IMR-90 (cell line): ENCODE measurements at regions not wholly inside any gene's neighbourhood (a gene's known extent, or its start where the extent isn't known, plus 50 kb on each side); places are given as distances from the start of the nearest gene placed in this dataset.

Experiments
- ATAC-seq: fragments of 200-7000 bp; cut with Tn5 transposase; 2 replicates; pipeline ENCODE4 v1.9.1; 2020; ENCODE audit warnings: low read depth, mild to moderate bottlenecking, moderate library complexity
- BruUV-seq: library from RNA; stranded (reverse); fragments of 400-500 nt; replicated peaks from 2 replicates; lab custom pipeline; 2021; lab: Mats Ljungman, UMichigan
- CTCF ChIA-PET: fragments of 300-600 bp; formaldehyde crosslinking; extraction: SDS; loops from one replicate; lab custom pipeline; 2021; ENCODE audit warnings: antibody characterized with exemption; lab: Yijun Ruan, JAX
- POLR2A ChIA-PET: fragments of 300-600 bp; sonication (Branson Sonifier 250); formaldehyde crosslinking; loops from one replicate; lab custom pipeline; 2022; ENCODE audit warnings: antibody characterized with exemption; ENCODE audit not compliant: unreplicated experiment; lab: Charles Lee
- DNase-seq: peaks from one replicate; pipeline ENCODE4 v3.0.0; 2013
- H2AFZ ChIP-seq: replicated peaks from 2 replicates; pipeline ENCODE3; 2013; ENCODE audit warnings: low read length, mild to moderate bottlenecking; ENCODE audit not compliant: poor library complexity
- H2AK5ac ChIP-seq: 2 replicates; pipeline ENCODE4 v1.6.1; 2013; ENCODE audit warnings: low read depth, low read length, inconsistent platforms
- H2AK9ac ChIP-seq: replicated peaks from 2 replicates; pipeline ENCODE3; 2013; ENCODE audit warnings: mild to moderate bottlenecking, low read depth, low read length, moderate library complexity; ENCODE audit not compliant: poor library complexity
- H2BK120ac ChIP-seq: 2 replicates; pipeline ENCODE4 v1.6.1; 2013; ENCODE audit warnings: low read depth, low read length, inconsistent platforms
- H2BK15ac ChIP-seq: 3 replicates; pipeline ENCODE4 v1.6.1; 2013; ENCODE audit warnings: low read depth, low read length, inconsistent platforms
- H2BK20ac ChIP-seq: 2 replicates; pipeline ENCODE4 v1.6.1; 2013; ENCODE audit warnings: low read depth, mild to moderate bottlenecking, inconsistent platforms, low read length, moderate library complexity
- H2BK5ac ChIP-seq: 2 replicates; pipeline ENCODE4 v1.6.1; 2013; ENCODE audit warnings: mild to moderate bottlenecking, low read depth, low read length, inconsistent platforms; ENCODE audit not compliant: poor library complexity, severe bottlenecking
- H3K14ac ChIP-seq: replicated peaks from 2 replicates; pipeline ENCODE4 v1.6.1; 2013; ENCODE audit warnings: low read depth, low read length, inconsistent platforms
- H3K18ac ChIP-seq: 2 replicates; pipeline ENCODE4 v1.6.1; 2013; ENCODE audit warnings: low read depth, low read length, control low read depth
- H3K23ac ChIP-seq: 2 replicates; pipeline ENCODE4 v1.6.1; 2013; ENCODE audit warnings: low read depth, low read length, inconsistent platforms
- H3K27ac ChIP-seq: 2 replicates; pipeline ENCODE4 v1.5.1; 2013; ENCODE audit warnings: mild to moderate bottlenecking, control low read depth, low read length; ENCODE audit not compliant: insufficient read depth
- H3K27me3 ChIP-seq: 2 replicates; pipeline ENCODE4 v1.6.1; 2013; ENCODE audit warnings: low read length; ENCODE audit not compliant: control insufficient read depth, insufficient read depth
- H3K36me3 ChIP-seq: 2 replicates; pipeline ENCODE4 v1.6.1; 2013; ENCODE audit warnings: low read length, mixed read lengths; ENCODE audit not compliant: control insufficient read depth, insufficient read depth
- H3K4ac ChIP-seq: 2 replicates; pipeline ENCODE4 v1.6.1; 2013; ENCODE audit warnings: low read depth, low read length, inconsistent platforms
- H3K4me1 ChIP-seq: 2 replicates; pipeline ENCODE4 v1.6.1; 2013; ENCODE audit warnings: low read length, mixed read lengths; ENCODE audit not compliant: control insufficient read depth, insufficient read depth
- H3K4me2 ChIP-seq: 2 replicates; pipeline ENCODE4 v1.6.1; 2013; ENCODE audit warnings: low read depth, mild to moderate bottlenecking, control low read depth, low read length, moderate library complexity
- H3K4me3 ChIP-seq: 2 replicates; pipeline ENCODE4 v1.5.1; 2013; ENCODE audit warnings: low read depth, mild to moderate bottlenecking, control low read depth, low read length, moderate library complexity; ENCODE audit not compliant: insufficient read depth
- H3K56ac ChIP-seq: 2 replicates; pipeline ENCODE4 v1.6.1; 2013; ENCODE audit warnings: low read length, inconsistent platforms; ENCODE audit not compliant: insufficient read depth; ENCODE audit errors: extremely low read depth
- H3K79me1 ChIP-seq, 2 experiments: 2 replicates each; pipeline ENCODE4 v1.6.1; 2013; ENCODE audit warnings: low read length in 2 of 2, inconsistent platforms in 1 of 2, low read depth in 1 of 2
- H3K9ac ChIP-seq: 2 replicates; pipeline ENCODE4 v1.6.1; 2013; ENCODE audit warnings: low read depth, low read length, control low read depth
- H3K9me1 ChIP-seq: 2 replicates; pipeline ENCODE4 v1.6.1; 2013; ENCODE audit warnings: low read length, inconsistent platforms; ENCODE audit not compliant: insufficient read depth
- H3K9me3 ChIP-seq: 2 replicates; pipeline ENCODE4 v1.6.1; 2013; ENCODE audit warnings: low read length; ENCODE audit not compliant: control insufficient read depth, insufficient read depth
- H4K20me1 ChIP-seq: 2 replicates; pipeline ENCODE4 v1.6.1; 2013; ENCODE audit warnings: low read length, inconsistent platforms; ENCODE audit not compliant: insufficient read depth
- H4K5ac ChIP-seq: 2 replicates; pipeline ENCODE4 v1.6.1; 2013; ENCODE audit warnings: mild to moderate bottlenecking, low read depth, low read length, control low read depth
- H4K8ac ChIP-seq, 2 experiments: 2 replicates each; pipeline ENCODE4 v1.6.1; 2013; ENCODE audit warnings: low read depth in 2 of 2, low read length in 2 of 2, control low read depth in 1 of 2, inconsistent platforms in 1 of 2
- H4K91ac ChIP-seq: 2 replicates; pipeline ENCODE4 v1.6.1; 2013; ENCODE audit warnings: low read depth, low read length, inconsistent platforms; ENCODE audit not compliant: insufficient read depth
- BHLHE40 ChIP-seq: fragments of 150-350 bp; IDR thresholded peaks from 2 replicates; pipeline ENCODE4 v1.6.1; 2016; ENCODE audit warnings: mild to moderate bottlenecking, low read depth, low read length
- CEBPB ChIP-seq: IDR thresholded peaks from 2 replicates; pipeline ENCODE4 v1.6.1; 2012; ENCODE audit warnings: low read depth, low read length, improper control_type of control experiment
- CHD1 ChIP-seq: IDR thresholded peaks from 2 replicates; pipeline ENCODE4 v1.6.1; 2012; ENCODE audit warnings: low read depth, low read length, improper control_type of control experiment
- CTCF ChIP-seq: conservative IDR thresholded peaks from 2 replicates; pipeline ENCODE4 v1.5.1; 2012; ENCODE audit warnings: mild to moderate bottlenecking, low read depth, low read length, improper control_type of control experiment
- ELK1 ChIP-seq: fragments of 150-350 bp; IDR thresholded peaks from 2 replicates; pipeline ENCODE4 v1.6.1; 2016; ENCODE audit warnings: low read depth, mild to moderate bottlenecking, low read length, moderate library complexity, borderline replicate concordance
- FOS ChIP-seq: fragments of 150-350 bp; IDR thresholded peaks from 2 replicates; pipeline ENCODE4 v1.6.1; 2016; ENCODE audit warnings: low read depth, low read length
- MAFK ChIP-seq: IDR thresholded peaks from 2 replicates; pipeline ENCODE4 v1.6.1; 2012; ENCODE audit warnings: low read depth, low read length, improper control_type of control experiment
- MAZ ChIP-seq: IDR thresholded peaks from 2 replicates; pipeline ENCODE4 v1.6.1; 2012; ENCODE audit warnings: low read depth, mild to moderate bottlenecking, low read length, improper control_type of control experiment, moderate library complexity, borderline replicate concordance
- MXI1 ChIP-seq: IDR thresholded peaks from 2 replicates; pipeline ENCODE4 v1.6.1; 2012; ENCODE audit warnings: low read depth, mild to moderate bottlenecking, low read length, moderate library complexity, borderline replicate concordance
- NFE2L2 ChIP-seq: fragments of 150-350 bp; IDR thresholded peaks from 2 replicates; pipeline ENCODE4 v1.6.1; 2016; ENCODE audit warnings: low read depth, mild to moderate bottlenecking, low read length
- POLR2A ChIP-seq: IDR thresholded peaks from 2 replicates; pipeline ENCODE4 v1.6.1; 2012; ENCODE audit warnings: mild to moderate bottlenecking, low read depth, low read length
- RAD21 ChIP-seq: IDR thresholded peaks from 2 replicates; pipeline ENCODE4 v1.6.1; 2012; ENCODE audit warnings: low read length, improper control_type of control experiment
- RCOR1 ChIP-seq: IDR thresholded peaks from 2 replicates; pipeline ENCODE4 v1.6.1; 2012; ENCODE audit warnings: mild to moderate bottlenecking, low read length, improper control_type of control experiment; ENCODE audit not compliant: insufficient replicate concordance
- RFX5 ChIP-seq: IDR thresholded peaks from 2 replicates; pipeline ENCODE4 v1.8.0; 2012; ENCODE audit warnings: low read depth, mild to moderate bottlenecking, low read length, moderate library complexity
- SMC3 ChIP-seq: fragments of 150-350 bp; IDR thresholded peaks from 2 replicates; pipeline ENCODE4 v1.6.1; 2016; ENCODE audit warnings: low read depth, mild to moderate bottlenecking, antibody characterized with exemption, low read length, moderate library complexity
- USF2 ChIP-seq: fragments of 150-350 bp; IDR thresholded peaks from 2 replicates; pipeline ENCODE4 v1.6.1; 2017; ENCODE audit warnings: mild to moderate bottlenecking, antibody characterized with exemption, low read length, low read depth
- WGBS, 2 experiments: methylation state at CpG; one replicate each; pipeline versions ENCODE4 v1.1.5 to v1.1.7; 2013; ENCODE audit warnings: missing lambda C conversion rate in 2 of 2; ENCODE audit not compliant: insufficient read length in 1 of 2; ENCODE audit errors: extremely low coverage in 2 of 2; 5-methylcytosine and 5-hydroxymethylcytosine counted together
- dilution Hi-C: fragments of 300-500 bp; cut with HindIII; formaldehyde crosslinking; loops from one replicate; pipeline ENCODE4 v1.14.3; 2018; ENCODE audit warnings: low sequenced_read_pairs; ENCODE audit not compliant: unreplicated experiment
- in situ Hi-C: fragments of 300-500 bp; cut with MboI; formaldehyde crosslinking; loops from 3 replicates; pipeline ENCODE4 v1.14.3; 2019; ENCODE audit warnings: low sequenced_read_pairs, inconsistent platforms, mixed read lengths
- intact Hi-C: fragments of 100-400 bp; cut with micrococcal nuclease; formaldehyde crosslinking; loops from 2 replicates; pipeline ENCODE4 v1.10.0; 2022

GRCh38 chr11:131301306-131301705, 69.1 kb upstream of the NTM start:
- CTCF ChIA-PET = no interaction called here

More at GRCh38 chr11:131301306-131301705, 69.1 kb upstream of the NTM start:
- H4K20me1 ChIP-seq = no peaks in the 10 kb centered on the region
- H2BK5ac ChIP-seq = no peak overlapping the region
- H4K5ac ChIP-seq = no peak overlapping the region
- no peak overlapping the region for H2AK9ac ChIP-seq
- TF ChIP-seq RAD21 (no peak), CTCF (no peak), SMC3 (no peak), USF2 (no peak), MAZ (no peak), RFX5 (no peak), MXI1 (no peak), MAFK (no peak), POLR2A (no peak), FOS (no peak), CHD1 (no peak), NFE2L2 (no peak), ELK1 (no peak), BHLHE40 (no peak), RCOR1 (no peak), CEBPB (no peak)
- POLR2A ChIA-PET = no interaction called here
- no peaks in the 10 kb centered on the region for H3K79me1 ChIP-seq
- H3K9me3 ChIP-seq = no peaks in the 10 kb centered on the region
- DNase-seq = no peak
- WGBS, 2 experiments = 20% methylated on average over 2 of the region's 5 CpGs; no CpG with 5 or more reads in 1 of the 2 experiments
- no peak overlapping the region for H2BK15ac ChIP-seq
- no peak overlapping the region for H3K9ac ChIP-seq
- H3K27ac ChIP-seq = no peak overlapping the region
- intact Hi-C loops (no loop called here), dilution Hi-C loops (no loop called here), in situ Hi-C loops (no loop called here)
- no peak overlapping the region for H2AK5ac ChIP-seq
- no peak overlapping the region for H2BK20ac ChIP-seq
- H3K18ac ChIP-seq = no peak overlapping the region
- no peak overlapping the region for H4K8ac ChIP-seq
- BruUV-seq = no TSS peak
- no peaks in the 10 kb centered on the region for H3K4me1 ChIP-seq
- no peak overlapping the region for H3K14ac ChIP-seq
- H2AFZ ChIP-seq = no peak overlapping the region
- no peak overlapping the region for H3K4me2 ChIP-seq
- no peak overlapping the region for H3K23ac ChIP-seq
- no peak overlapping the region for H4K91ac ChIP-seq
- no peak overlapping the region for H3K4me3 ChIP-seq
- H3K27me3 ChIP-seq = peaks cover 5% of the 10 kb centered on the region
- H3K9me1 ChIP-seq = no peaks in the 10 kb centered on the region
- no peak overlapping the region for H3K4ac ChIP-seq
- H2BK120ac ChIP-seq = no peak overlapping the region
- H3K36me3 ChIP-seq = no peaks in the 10 kb centered on the region
- no peak overlapping the region for H3K56ac ChIP-seq
- ATAC-seq = no peak
